ENCODE measurements at regions not wholly inside any gene's neighbourhood (a gene's known extent, or its start where the extent isn't known, plus 50 kb on each side); places are given as distances from the start of the nearest gene placed in this dataset.

DNA sequence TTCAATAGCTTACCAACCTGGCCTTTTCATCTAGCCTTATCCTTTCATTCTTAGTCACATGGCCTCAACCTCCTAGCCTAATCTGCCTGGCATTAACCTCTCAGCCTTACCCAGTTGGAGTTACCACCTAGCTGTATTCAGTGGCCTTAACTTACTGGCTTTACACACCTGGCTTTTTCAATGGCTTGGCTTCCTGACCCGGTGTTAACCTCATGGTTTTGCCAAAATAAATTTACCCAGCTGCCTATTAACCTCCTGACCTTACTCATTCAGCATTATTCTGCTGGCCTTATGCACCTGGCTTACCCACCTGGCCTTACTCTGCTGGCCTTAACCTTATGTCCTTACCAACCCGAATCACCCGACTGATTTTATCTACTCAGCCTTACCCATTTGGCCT lies 135.5 kb upstream of the ZSWIM2 start:
- TF ChIP-seq, protein P1, sequence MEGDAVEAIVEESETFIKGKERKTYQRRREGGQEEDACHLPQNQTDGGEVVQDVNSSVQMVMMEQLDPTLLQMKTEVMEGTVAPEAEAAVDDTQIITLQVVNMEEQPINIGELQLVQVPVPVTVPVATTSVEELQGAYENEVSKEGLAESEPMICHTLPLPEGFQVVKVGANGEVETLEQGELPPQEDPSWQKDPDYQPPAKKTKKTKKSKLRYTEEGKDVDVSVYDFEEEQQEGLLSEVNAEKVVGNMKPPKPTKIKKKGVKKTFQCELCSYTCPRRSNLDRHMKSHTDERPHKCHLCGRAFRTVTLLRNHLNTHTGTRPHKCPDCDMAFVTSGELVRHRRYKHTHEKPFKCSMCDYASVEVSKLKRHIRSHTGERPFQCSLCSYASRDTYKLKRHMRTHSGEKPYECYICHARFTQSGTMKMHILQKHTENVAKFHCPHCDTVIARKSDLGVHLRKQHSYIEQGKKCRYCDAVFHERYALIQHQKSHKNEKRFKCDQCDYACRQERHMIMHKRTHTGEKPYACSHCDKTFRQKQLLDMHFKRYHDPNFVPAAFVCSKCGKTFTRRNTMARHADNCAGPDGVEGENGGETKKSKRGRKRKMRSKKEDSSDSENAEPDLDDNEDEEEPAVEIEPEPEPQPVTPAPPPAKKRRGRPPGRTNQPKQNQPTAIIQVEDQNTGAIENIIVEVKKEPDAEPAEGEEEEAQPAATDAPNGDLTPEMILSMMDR (IDR thresholded peaks at IDR 0.05; ENCODE audit: low read depth, low read length), result no peak
- TF ChIP-seq POLR2A (IDR thresholded peaks at IDR 0.05; ENCODE audit: extremely low read depth, insufficient read length), result no peak

Data from NB4 (cell line).